Mononuclear cell (primary cell): ENCODE measurements at regions not wholly inside any gene's neighbourhood (a gene's known extent, or its start where the extent isn't known, plus 50 kb on each side); places are given as distances from the start of the nearest gene placed in this dataset.

Experiments
- H3K27me3 ChIP-seq: 2 replicates; pipeline ENCODE4 v1.6.0; 2011; ENCODE audit warnings: low read length, control low read depth; ENCODE audit not compliant: insufficient read depth
- H3K4me1 ChIP-seq: 2 replicates; pipeline ENCODE4 v1.5.1; 2011; ENCODE audit warnings: mild to moderate bottlenecking, low read length, control low read depth; ENCODE audit not compliant: insufficient read depth
- H3K4me3 ChIP-seq: 2 replicates; pipeline ENCODE4 v1.5.1; 2011; ENCODE audit warnings: mild to moderate bottlenecking, low read length, moderate library complexity
- H3K9me3 ChIP-seq: 2 replicates; pipeline ENCODE4 v1.5.1; 2011; ENCODE audit warnings: low read depth, mild to moderate bottlenecking, control low read depth, low read length

DNA sequence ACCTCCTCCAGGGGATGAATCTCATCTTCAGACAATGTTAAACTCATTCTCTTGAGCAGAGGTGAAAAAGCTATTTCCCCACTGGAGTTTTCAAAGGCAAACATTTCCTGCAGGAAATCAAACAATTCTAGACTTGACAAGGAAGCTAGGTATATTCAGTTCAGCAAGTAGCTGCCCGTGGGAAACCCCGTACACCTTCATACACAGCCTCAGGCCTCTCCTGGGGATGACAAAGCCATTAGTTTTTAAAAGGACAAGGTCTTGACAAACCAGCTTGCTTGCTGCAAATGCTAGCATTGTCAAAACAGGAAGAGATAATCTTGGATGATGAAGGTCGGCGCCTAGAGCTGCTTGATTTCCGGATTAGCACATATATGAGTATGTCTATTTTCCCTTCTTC, 1630.8 kb upstream of the TENM4 start:
- Histone ChIP-seq H3K9me3 (no peaks in the 10 kb centered on the region), H3K27me3 (no peaks in the 10 kb centered on the region), H3K4me3 (no peak overlapping the region), H3K4me1 (no peaks in the 10 kb centered on the region)

DNA sequence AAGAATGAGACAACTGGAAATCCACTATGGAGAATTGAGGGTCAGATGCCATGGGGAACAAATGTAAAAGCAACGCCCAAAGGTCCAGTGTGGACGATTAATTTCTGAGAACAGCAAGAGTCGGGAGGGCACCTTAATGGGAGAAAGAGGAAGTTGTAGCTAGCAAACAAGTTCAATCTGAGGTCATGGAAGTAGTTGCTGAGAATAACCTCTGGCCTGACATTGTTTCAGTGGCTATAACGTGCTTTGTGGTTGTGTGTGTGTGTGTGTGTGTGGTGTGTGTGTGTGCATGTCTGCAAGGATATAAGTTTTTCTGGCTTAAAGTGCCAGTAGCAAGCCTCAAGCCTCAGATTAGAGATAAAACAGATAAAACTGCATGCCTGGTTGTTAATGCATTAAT, 1630.1 kb upstream of the TENM4 start:
- H3K9me3 ChIP-seq = no peaks in the 10 kb centered on the region
- H3K4me3 ChIP-seq = no peak overlapping the region
- no peaks in the 10 kb centered on the region for H3K4me1 ChIP-seq
- no peaks in the 10 kb centered on the region for H3K27me3 ChIP-seq

DNA sequence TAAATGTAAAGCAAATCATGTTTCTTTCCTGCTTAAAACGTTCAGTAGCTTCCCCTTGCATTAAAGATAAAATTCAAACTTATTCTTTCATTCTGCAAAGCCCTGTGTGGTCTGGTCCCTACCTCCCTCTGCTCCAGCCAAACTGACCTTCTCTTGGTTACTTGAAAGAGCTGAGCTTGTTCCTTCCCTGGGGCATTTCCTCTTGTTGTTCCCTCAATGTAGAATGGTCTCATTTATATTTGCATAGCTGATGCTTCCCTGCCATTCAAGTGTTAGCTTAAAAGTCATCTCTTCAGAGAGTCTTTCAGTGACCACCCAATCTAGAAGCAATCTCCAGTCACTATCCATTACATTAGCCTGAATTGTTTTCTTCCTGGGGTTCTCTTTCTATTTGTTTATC, 1618.5 kb upstream of the TENM4 start:
- no peaks in the 10 kb centered on the region for H3K27me3 ChIP-seq
- no peaks in the 10 kb centered on the region for H3K4me1 ChIP-seq
- H3K4me3 ChIP-seq = no peak overlapping the region
- no peaks in the 10 kb centered on the region for H3K9me3 ChIP-seq

DNA sequence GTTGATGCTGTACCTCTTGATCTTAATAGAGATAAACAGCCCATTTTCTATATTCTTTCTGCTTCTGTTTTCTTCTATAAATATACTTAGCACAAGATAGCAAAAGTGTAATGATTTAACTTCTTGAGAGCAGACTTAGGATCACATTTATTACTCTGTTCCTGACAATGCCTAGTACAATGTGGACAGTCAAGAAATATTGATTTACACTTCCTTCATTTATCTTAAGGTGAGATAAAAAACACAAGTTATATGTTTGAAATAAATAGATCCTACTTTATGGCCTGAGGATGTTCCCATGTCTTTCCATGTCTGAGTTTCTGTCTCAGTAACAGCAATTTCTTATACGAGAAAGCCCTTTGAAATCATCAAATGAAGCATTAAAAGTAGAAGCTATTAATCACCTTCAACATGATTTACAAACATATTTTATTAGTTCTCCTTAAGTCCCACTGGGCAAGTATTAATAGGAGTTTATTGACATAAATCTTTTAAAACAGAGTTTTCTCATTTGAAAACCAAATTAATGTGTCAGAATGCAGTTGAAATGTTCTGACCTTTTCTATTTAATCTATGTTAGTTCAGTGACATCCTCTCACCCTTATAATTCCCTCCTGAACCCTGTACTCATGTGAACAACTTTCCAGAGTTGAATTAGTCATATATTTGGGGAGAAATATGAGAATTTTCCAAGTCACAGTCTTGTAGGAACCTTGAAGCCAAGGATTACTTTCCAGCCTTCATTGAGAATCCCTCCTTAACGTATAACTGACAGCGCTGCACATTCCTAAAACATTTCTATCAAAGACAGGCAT, 1611.7 kb upstream of the TENM4 start:
- no peak overlapping the region for H3K4me3 ChIP-seq
- H3K4me1 ChIP-seq = no peaks in the 10 kb centered on the region
- no peaks in the 10 kb centered on the region for H3K27me3 ChIP-seq
- no peaks in the 10 kb centered on the region for H3K9me3 ChIP-seq

DNA sequence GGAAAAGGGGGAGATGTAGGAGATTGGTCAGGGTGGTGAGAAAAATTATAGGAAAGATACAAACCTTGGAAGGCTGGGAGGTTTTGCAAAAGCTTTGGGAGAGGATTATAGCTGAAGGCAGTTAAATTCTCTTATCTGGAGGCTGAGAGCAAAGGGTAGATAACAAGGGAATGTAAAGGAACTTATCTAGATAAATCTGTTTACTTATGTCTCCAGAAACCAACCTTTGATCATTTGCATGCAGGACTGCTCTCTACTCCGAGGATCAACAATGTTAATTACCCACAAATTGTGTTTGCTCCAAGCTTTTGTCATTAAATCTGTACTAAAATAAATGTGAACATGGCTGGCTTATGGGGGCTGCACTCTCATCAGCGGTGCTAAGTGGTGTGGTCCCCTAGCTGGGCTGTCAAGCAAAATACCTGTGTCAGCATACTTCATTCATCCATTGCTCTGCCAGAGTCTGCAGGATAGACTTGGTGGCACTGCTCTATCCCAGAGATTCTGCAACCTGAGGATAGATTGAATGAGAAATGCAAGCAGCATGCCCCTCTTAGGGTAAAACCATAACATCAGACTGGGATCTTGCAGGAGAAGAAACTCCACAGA, 1599.2 kb upstream of the TENM4 start:
- Histone ChIP-seq H3K27me3 (no peaks in the 10 kb centered on the region), H3K4me1 (no peaks in the 10 kb centered on the region)

DNA sequence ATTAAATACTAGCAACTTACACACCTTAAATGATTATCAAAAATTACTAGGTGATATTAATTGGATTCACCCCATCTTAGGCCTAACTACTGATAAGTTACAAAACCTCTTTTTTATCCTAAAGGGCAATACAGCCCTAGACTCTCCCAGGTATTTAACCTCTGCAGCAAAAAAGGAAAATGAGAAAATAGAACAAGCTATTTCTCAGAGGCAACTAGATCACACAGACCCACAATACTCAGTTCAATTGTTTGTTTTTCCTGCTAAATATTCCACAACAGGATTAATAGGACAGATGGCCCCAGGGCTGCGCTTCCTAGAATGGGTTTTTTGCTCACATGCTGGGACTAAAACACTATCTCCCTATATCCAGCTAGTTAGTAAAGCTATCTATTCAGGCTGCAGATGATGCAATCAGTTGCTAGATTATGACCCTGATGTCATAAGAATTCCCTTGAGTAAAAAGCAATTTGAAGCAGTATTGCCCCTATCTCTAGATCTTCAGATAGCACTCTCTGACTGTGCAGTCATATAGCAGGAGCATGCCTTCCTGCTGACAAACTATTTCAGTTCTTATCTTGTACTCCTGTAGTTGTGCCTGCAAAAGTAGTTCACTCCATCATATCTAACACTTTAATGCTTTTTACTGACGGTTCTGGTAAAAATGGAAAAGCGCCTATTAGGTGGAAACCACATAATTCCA, 1595.5 kb upstream of the TENM4 start:
- Histone ChIP-seq H3K9me3 (peaks cover 6% of the 10 kb centered on the region), H3K27me3 (no peaks in the 10 kb centered on the region), H3K4me1 (no peaks in the 10 kb centered on the region), H3K4me3 (no peak overlapping the region)

More for the DNA sequence above, 1599.2 kb upstream of the TENM4 start:
- H3K9me3 ChIP-seq = peaks cover 11% of the 10 kb centered on the region
- H3K4me3 ChIP-seq = no peak overlapping the region

DNA sequence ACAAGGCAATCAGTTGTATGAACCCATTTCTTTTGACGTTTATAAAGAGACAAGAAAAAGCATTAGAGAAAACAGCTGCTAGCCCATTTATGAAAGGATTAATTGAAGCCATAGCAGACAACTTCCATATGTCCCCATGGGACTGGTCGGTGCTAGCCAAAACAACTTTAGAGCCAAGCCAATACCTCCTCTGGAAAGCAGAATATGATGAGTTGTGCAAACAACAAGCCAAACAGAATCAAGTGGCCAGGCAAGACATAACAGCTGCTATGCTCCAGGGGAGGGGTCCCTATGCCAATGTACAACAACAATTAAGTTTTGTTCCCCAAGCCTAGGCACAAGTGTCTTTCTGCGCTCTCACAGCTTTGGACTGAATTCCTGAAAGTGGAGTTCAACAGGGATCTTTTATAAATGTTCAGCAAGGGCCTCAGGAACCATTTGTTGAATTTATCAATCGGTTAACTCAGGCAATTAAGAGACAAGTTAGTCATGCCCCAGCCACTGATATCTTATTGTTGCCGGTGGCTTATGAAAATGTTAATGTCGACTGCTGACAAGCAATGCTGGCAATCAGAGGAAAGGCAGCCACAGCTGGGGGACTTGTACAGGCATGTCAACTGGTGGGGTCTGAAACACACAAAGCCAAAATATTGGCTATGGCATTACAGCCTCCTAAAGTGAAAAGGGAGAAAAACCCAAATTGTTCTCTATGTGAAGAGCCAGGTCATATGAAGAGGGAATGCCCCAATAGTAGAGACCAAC, 1593.1 kb upstream of the TENM4 start:
- Histone ChIP-seq H3K9me3 (peaks cover 7% of the 10 kb centered on the region), H3K4me1 (no peaks in the 10 kb centered on the region), H3K27me3 (no peaks in the 10 kb centered on the region), H3K4me3 (no peak overlapping the region)

DNA sequence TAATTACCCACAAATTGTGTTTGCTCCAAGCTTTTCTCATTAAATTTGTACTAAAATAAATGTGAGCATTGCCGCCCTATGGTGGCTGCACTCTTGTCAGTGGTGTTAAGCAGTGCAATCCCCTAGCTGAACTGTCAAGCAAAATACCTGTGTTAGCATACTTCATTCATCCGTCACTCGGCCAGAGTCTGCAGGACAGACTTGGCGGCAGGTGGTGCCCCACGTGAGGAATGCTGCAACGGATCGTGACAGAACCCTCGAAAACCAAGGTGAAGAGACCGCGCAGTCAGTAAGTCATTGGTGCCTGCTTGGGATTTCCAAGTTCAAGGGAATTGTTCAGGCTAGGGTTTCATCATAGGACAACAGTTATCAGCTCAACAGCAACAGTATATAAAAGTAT, 1592.1 kb upstream of the TENM4 start:
- Histone ChIP-seq H3K4me3 (no peak overlapping the region), H3K9me3 (peaks cover 12% of the 10 kb centered on the region), H3K27me3 (no peaks in the 10 kb centered on the region), H3K4me1 (no peaks in the 10 kb centered on the region)

DNA sequence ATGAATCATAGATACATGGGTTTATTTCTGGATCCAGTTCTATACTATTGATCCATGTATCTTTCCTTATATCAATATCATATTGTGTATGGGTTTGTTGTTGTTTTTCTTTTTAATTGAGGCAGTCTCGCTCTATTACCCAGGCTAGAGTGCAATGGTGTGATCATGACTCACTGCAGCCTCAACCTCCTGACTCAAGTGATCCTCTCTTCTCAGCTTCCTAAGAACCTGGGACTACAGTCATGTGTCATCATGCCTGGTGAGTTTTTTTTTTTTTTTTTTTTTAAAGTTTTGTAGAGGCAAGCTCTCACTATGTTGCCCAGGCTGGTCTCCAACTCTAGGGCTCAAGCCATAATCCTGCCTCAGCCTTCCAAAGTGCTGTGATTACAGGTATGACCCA, 1589.4 kb upstream of the TENM4 start:
- Histone ChIP-seq H3K27me3 (no peaks in the 10 kb centered on the region), H3K9me3 (peaks cover 5% of the 10 kb centered on the region), H3K4me1 (no peaks in the 10 kb centered on the region), H3K4me3 (no peak overlapping the region)

DNA sequence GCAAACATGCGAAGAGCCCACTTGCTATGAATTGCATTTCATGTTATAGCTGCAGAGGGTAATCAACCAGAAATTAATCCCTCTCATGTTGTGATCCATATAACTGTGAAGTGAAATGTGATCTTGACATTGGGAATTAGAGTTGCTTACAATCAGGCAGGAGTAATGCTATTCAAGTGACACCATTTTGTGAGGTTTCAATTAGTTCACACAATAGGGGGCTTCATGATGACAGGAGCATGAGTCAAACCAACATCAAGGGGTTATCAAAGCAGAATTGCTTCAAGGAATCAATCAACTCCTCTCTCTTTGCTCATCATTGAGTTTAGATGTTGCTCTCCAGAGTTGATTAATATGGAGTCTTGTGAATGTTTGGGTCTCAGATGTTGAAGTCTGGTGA, 1585.2 kb upstream of the TENM4 start:
- no peaks in the 10 kb centered on the region for H3K4me1 ChIP-seq
- H3K27me3 ChIP-seq = no peaks in the 10 kb centered on the region

DNA sequence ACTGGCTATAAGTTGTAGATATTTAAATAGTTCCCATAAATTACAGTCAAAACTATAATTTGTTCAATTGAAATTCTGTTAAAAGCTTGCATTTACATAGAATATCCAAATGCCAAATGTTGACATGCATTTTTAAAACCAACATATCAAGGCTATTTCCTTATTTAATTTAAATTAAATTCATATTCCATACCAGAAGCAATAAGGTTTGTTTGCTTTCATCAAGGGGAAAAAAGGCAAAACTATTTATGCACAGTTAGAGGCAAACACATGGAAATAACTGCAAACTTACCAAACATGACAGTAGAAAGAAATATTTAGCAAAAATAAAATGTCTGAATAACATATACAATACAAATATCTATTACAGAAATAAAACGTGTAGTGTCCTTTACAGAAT, 1581.2 kb upstream of the TENM4 start:
- Histone ChIP-seq H3K4me1 (no peaks in the 10 kb centered on the region), H3K27me3 (no peaks in the 10 kb centered on the region), H3K9me3 (no peaks in the 10 kb centered on the region), H3K4me3 (no peak overlapping the region)

More for the DNA sequence above, 1585.2 kb upstream of the TENM4 start:
- Histone ChIP-seq H3K9me3 (peaks cover 5% of the 10 kb centered on the region), H3K4me3 (no peak overlapping the region)

DNA sequence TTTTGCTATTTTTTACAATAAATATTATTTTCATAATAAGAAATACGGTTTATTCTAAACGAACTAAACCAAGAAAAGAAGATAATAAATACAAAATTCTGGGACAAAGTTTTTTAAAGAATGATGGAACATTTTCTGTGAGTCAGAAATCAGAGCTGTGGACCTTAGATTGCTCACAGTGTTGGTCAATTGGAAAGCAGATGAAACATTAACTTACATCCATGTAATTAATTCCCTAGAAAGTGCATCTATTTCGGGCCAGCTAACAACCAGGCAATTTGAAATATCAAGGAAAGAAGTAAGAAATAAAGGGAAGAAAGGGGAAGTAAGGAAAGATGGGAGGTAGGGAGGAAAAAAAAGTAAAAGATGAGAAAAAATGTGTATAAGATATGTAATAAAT, 1569.8 kb upstream of the TENM4 start:
- Histone ChIP-seq H3K9me3 (no peaks in the 10 kb centered on the region), H3K27me3 (no peaks in the 10 kb centered on the region), H3K4me1 (no peaks in the 10 kb centered on the region), H3K4me3 (no peak overlapping the region)

DNA sequence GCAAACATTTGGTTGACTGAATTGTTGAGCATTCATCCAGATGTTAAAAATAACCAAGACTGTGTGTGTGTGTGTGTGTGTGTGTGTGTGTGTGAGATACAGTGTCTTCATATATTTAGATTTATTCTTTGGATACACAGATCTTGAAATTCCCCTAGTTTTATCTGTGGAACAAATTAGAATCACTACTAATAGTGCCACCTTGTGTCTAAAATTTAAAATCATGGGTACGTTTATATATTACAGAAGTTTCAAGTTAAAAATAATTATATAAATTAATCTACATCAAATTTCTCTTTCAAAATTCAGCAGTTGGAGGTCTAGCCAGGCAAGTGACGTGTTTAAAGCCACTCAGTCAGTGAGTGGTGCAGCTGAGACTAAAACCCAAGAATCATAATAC, 1566.2 kb upstream of the TENM4 start:
- Histone ChIP-seq H3K9me3 (no peaks in the 10 kb centered on the region), H3K4me3 (no peak overlapping the region), H3K27me3 (no peaks in the 10 kb centered on the region)

DNA sequence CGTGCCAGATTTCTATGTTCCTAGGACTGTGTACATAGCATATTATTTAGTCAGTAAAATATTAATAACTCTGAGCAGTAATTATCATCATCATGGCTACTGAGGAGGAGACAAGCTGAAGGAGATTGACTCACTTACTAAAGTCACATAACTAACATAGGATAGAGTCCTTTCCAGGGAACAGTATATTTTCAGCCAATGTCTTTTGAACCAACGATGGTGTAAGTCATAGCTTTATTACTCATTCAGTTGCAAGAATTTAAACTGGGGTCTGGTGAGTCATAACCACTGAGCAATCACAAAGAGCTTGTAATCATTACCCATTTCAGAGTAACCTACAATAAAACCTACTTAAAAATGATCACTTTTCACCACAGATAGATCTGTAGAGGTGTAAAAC, 1564.8 kb upstream of the TENM4 start:
- no peaks in the 10 kb centered on the region for H3K27me3 ChIP-seq
- no peak overlapping the region for H3K4me3 ChIP-seq
- H3K4me1 ChIP-seq = no peaks in the 10 kb centered on the region
- H3K9me3 ChIP-seq = no peaks in the 10 kb centered on the region

More for the DNA sequence above, 1566.2 kb upstream of the TENM4 start:
- no peaks in the 10 kb centered on the region for H3K4me1 ChIP-seq

DNA sequence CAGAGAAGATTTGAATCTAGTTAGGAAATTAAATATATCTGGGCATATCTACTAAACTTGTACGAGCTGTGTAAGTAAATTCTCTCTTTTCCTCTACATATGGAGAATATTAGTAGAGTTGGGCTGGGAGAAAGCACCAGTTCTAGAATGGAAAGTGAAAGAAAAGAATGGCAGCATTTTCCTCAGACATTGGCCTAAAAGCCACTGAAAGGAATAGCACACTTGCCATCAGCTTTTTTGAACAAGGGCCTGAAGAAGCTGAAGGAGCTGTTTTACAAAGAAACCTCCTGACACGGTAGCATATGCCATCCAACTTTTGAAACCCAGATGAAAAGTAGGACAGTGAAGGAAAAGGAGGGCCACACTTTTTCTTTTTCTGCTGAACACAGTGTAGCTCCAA, 1563.7 kb upstream of the TENM4 start:
- no peak overlapping the region for H3K4me3 ChIP-seq
- H3K9me3 ChIP-seq = no peaks in the 10 kb centered on the region
- H3K27me3 ChIP-seq = no peaks in the 10 kb centered on the region
- no peaks in the 10 kb centered on the region for H3K4me1 ChIP-seq
